Lung microvascular endothelial cell (primary cell): ENCODE measurements at regions not wholly inside any gene's neighbourhood (a gene's known extent, or its start where the extent isn't known, plus 50 kb on each side); places are given as distances from the start of the nearest gene placed in this dataset.

ENCODE experiments used
- DNase-seq, 2 donors: peaks; one replicate each; pipeline versions ENCODE4 v3.0.0 to v3.0.0-alpha.2; 2010; ENCODE audit warnings: low read depth in 2 of 2

- no peak for DNase-seq
These were observed 65.7 kb downstream of the TMEM18 start for GRCh38 chr2:611519-611918.

- no peak for DNase-seq
These were observed 66.7 kb downstream of the TMEM18 start for GRCh38 chr2:610491-610890.

GRCh38 chr2:609881-610280, 67.3 kb downstream of the TMEM18 start:
- DNase-seq: no peak

- DNase-seq: no peak
These were observed 67.8 kb downstream of the TMEM18 start for GRCh38 chr2:609449-609848.

- no peak for DNase-seq
These were observed 68.5 kb downstream of the TMEM18 start for GRCh38 chr2:608711-609110.

- no peak for DNase-seq
These were observed 68.9 kb downstream of the TMEM18 start for GRCh38 chr2:608297-608696.

- no peak for DNase-seq
These were observed 69.5 kb downstream of the TMEM18 start for GRCh38 chr2:607709-608108.

GRCh38 chr2:607172-607571, 70.0 kb downstream of the TMEM18 start:
- DNase-seq: no peak

- DNase-seq: no peak
These were observed 71.3 kb downstream of the TMEM18 start for GRCh38 chr2:605674-606608.

- DNase-seq: no peak
These were observed 72.2 kb downstream of the TMEM18 start for GRCh38 chr2:604854-605524.

- DNase-seq: no peak
These were observed 72.8 kb downstream of the TMEM18 start for GRCh38 chr2:604385-604784.

GRCh38 chr2:603869-604268, 73.3 kb downstream of the TMEM18 start:
- DNase-seq: no peak

- DNase-seq: no peak
These were observed 73.8 kb downstream of the TMEM18 start for GRCh38 chr2:603427-603826.

- DNase-seq: no peak
These were observed 74.4 kb downstream of the TMEM18 start for GRCh38 chr2:602571-603359.

GRCh38 chr2:601806-602455, 75.3 kb downstream of the TMEM18 start:
- no peak for DNase-seq

- DNase-seq: no peak
These were observed 75.9 kb downstream of the TMEM18 start for GRCh38 chr2:601387-601698.

- no peak for DNase-seq
These were observed 76.4 kb downstream of the TMEM18 start for GRCh38 chr2:600542-601386.

GRCh38 chr2:599601-600000, 77.6 kb downstream of the TMEM18 start:
- DNase-seq: no peak

- no peak for DNase-seq
These were observed 79.0 kb downstream of the TMEM18 start for GRCh38 chr2:598058-598802.
